Endodermal cell (in vitro differentiated cells): ENCODE measurements at regions not wholly inside any gene's neighbourhood (a gene's known extent, or its start where the extent isn't known, plus 50 kb on each side); places are given as distances from the start of the nearest gene placed in this dataset.

Experiments used
- DNase-seq: peaks from one replicate; pipeline ENCODE4 v3.0.0-alpha.2; 2017
- H3K27ac ChIP-seq: 2 replicates; pipeline ENCODE4 v1.5.1; 2013; ENCODE audit warnings: mild to moderate bottlenecking, low read depth, low read length, moderate library complexity
- H3K27me3 ChIP-seq: 2 replicates; pipeline ENCODE4 v1.6.1; 2013; ENCODE audit warnings: mild to moderate bottlenecking, low read length, moderate library complexity; ENCODE audit not compliant: insufficient read depth, control insufficient read depth, poor library complexity, severe bottlenecking
- H3K36me3 ChIP-seq: 2 replicates; pipeline ENCODE4 v1.7.0; 2013; ENCODE audit warnings: mild to moderate bottlenecking, low read length, moderate library complexity; ENCODE audit not compliant: control insufficient read depth, insufficient read depth
- H3K4me1 ChIP-seq: one replicate; pipeline ENCODE4 v1.7.0; 2013; ENCODE audit warnings: low read length; ENCODE audit not compliant: control insufficient read depth, insufficient read depth
- H3K4me3 ChIP-seq: 2 replicates; pipeline ENCODE4 v1.5.1; 2013; ENCODE audit warnings: mild to moderate bottlenecking, low read length, moderate library complexity
- H3K9ac ChIP-seq: 2 replicates; pipeline ENCODE4 v1.6.1; 2013; ENCODE audit warnings: mild to moderate bottlenecking, low read length, moderate library complexity; ENCODE audit not compliant: poor library complexity, severe bottlenecking; ENCODE audit errors: extremely low read depth
- H3K9me3 ChIP-seq: 2 replicates; pipeline ENCODE4 v1.6.1; 2013; ENCODE audit warnings: mild to moderate bottlenecking, low read length, moderate library complexity; ENCODE audit not compliant: control insufficient read depth
- H3K27ac Mint-ChIP-seq: 2 replicates; pipeline ENCODE4 v1.8.0; 2020; ENCODE audit warnings: mixed read lengths
- H3K27me3 Mint-ChIP-seq: 2 replicates; pipeline ENCODE4 v1.8.0; 2021; ENCODE audit warnings: mild to moderate bottlenecking, mixed read lengths; ENCODE audit not compliant: insufficient read depth
- H3K36me3 Mint-ChIP-seq: 2 replicates; pipeline ENCODE4 v1.8.0; 2020; ENCODE audit warnings: low read depth, mixed read lengths
- H3K4me1 Mint-ChIP-seq: 2 replicates; pipeline ENCODE4 v1.8.0; 2020; ENCODE audit warnings: mixed read lengths
- H3K4me3 Mint-ChIP-seq: 2 replicates; pipeline ENCODE4 v1.8.0; 2020; ENCODE audit warnings: mild to moderate bottlenecking, moderate library complexity, mixed read lengths
- H3K9me3 Mint-ChIP-seq: 2 replicates; pipeline ENCODE4 v1.8.0; 2020; ENCODE audit warnings: mild to moderate bottlenecking, mixed read lengths
- WGBS, 2 experiments: methylation state at CpG; one replicate each; pipeline versions ENCODE4 v1.1.5 to v1.1.7; 2013; ENCODE audit warnings: missing lambda C conversion rate in 2 of 2, mixed read lengths in 1 of 2; ENCODE audit not compliant: insufficient coverage in 1 of 2, insufficient read length in 1 of 2; 5-methylcytosine and 5-hydroxymethylcytosine counted together
- TF ChIP-seq, protein P1 (sequence below): fragments of 200-600 bp; sonication (generic); conservative IDR thresholded peaks from 2 replicates; pipeline ENCODE4 v1.5.0; 2021; ENCODE audit warnings: antibody characterized with exemption, mild to moderate bottlenecking

DNA sequence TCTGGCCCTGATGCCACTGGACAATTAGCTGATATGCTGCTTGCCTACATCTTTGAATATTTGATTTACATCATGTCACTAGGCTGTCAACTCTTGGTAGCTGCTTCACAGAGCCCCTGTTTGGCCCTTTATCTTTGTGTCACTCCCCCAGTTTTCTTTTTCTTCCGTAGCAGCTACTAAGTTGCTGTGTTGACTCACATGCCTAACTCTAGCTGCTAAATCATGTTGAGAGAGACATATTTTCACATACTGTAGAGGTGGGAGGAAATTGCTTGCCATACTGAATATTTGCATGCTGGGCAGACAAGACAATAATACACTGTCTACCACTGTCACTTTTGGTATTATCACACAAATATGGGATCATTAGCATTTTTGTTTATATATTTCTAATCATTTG is 147.1 kb upstream of the NOVA1 start:
- H3K27ac ChIP-seq, result no peak overlapping the region
- 67% methylated on average over 1 of the region's 1 CpG; no CpG with 5 or more reads in 1 of the 2 experiments for WGBS, 2 experiments
- no peaks in the 10 kb centered on the region for H3K27me3 Mint-ChIP-seq
- no peaks in the 10 kb centered on the region for H3K36me3 ChIP-seq
- H3K27me3 ChIP-seq, result no peaks in the 10 kb centered on the region
- no peak for DNase-seq
- H3K4me3 ChIP-seq, result no peak overlapping the region
- no peaks in the 10 kb centered on the region for H3K4me1 ChIP-seq
- TF ChIP-seq, protein P1, sequence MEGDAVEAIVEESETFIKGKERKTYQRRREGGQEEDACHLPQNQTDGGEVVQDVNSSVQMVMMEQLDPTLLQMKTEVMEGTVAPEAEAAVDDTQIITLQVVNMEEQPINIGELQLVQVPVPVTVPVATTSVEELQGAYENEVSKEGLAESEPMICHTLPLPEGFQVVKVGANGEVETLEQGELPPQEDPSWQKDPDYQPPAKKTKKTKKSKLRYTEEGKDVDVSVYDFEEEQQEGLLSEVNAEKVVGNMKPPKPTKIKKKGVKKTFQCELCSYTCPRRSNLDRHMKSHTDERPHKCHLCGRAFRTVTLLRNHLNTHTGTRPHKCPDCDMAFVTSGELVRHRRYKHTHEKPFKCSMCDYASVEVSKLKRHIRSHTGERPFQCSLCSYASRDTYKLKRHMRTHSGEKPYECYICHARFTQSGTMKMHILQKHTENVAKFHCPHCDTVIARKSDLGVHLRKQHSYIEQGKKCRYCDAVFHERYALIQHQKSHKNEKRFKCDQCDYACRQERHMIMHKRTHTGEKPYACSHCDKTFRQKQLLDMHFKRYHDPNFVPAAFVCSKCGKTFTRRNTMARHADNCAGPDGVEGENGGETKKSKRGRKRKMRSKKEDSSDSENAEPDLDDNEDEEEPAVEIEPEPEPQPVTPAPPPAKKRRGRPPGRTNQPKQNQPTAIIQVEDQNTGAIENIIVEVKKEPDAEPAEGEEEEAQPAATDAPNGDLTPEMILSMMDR, result no peak
- H3K9me3 ChIP-seq, result no peaks in the 10 kb centered on the region
- no peak overlapping the region for H3K9ac ChIP-seq
- no peaks in the 10 kb centered on the region for H3K4me1 Mint-ChIP-seq
- no peak overlapping the region for H3K4me3 Mint-ChIP-seq
- no peak overlapping the region for H3K27ac Mint-ChIP-seq
- no peaks in the 10 kb centered on the region for H3K9me3 Mint-ChIP-seq
- no peaks in the 10 kb centered on the region for H3K36me3 Mint-ChIP-seq

DNA sequence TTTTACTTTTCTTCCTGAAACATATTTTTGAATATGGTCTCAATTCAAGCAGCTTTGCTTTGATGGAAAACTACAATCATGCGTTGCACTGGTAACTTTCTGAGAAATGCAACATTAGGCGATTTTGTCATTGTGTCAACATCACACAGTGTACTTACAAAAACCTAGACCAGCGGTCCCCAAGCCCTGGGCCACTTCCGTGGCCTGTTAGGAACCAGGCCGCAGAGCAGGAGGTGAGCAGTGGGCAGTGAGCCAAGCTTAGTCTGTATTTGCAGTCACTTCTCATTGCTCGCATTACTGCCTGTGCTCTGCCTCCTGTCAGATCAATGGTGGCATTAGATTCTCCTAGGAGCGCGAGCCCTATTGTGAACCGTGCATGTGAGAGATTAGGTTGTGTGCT is 163.7 kb upstream of the NOVA1 start:
- Histone ChIP-seq H3K4me1 (no peaks in the 10 kb centered on the region), H3K9me3 (no peaks in the 10 kb centered on the region), H3K27ac (no peak overlapping the region), H3K9ac (no peak overlapping the region), H3K36me3 (no peaks in the 10 kb centered on the region), H3K27me3 (no peaks in the 10 kb centered on the region), H3K4me3 (no peak overlapping the region)
- Mint-ChIP-seq H3K9me3 (no peaks in the 10 kb centered on the region), H3K4me1 (no peaks in the 10 kb centered on the region), H3K4me3 (no peak overlapping the region), H3K27ac (no peak overlapping the region), H3K27me3 (no peaks in the 10 kb centered on the region), H3K36me3 (no peaks in the 10 kb centered on the region)
- DNase-seq, result no peak
- 92 to 95% methylated on average over 5 to 9 of the region's 9 CpGs for WGBS, 2 experiments
- TF ChIP-seq, protein P1, result no peak

DNA sequence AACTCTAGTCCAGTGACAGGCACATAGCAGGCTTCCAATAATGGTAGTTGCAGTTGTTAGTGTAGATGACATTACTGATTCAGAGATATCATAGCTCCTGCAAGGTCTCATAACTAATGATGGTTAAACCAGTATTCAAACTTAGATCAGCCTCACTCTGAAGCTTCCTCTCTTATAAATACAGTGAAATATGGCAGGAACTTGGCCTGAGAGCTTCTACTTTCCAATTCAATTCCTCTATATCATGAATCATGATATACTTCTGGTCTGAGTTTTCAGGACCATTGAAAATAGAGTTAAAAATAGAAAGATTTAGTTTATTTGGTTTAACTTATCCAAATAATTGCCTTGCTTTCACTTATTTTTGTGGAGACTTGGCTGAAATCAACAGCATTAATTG is 167.5 kb upstream of the NOVA1 start:
- Mint-ChIP-seq H3K27me3 (no peaks in the 10 kb centered on the region), H3K36me3 (no peaks in the 10 kb centered on the region), H3K4me3 (no peak overlapping the region), H3K9me3 (no peaks in the 10 kb centered on the region), H3K27ac (no peak overlapping the region), H3K4me1 (no peaks in the 10 kb centered on the region)
- no peaks in the 10 kb centered on the region for H3K27me3 ChIP-seq
- TF ChIP-seq, protein P1, result no peak
- no peak overlapping the region for H3K4me3 ChIP-seq
- no peaks in the 10 kb centered on the region for H3K9me3 ChIP-seq
- no peak overlapping the region for H3K27ac ChIP-seq
- H3K9ac ChIP-seq, result no peak overlapping the region
- H3K36me3 ChIP-seq, result no peaks in the 10 kb centered on the region
- H3K4me1 ChIP-seq, result no peaks in the 10 kb centered on the region
- no peak for DNase-seq
